DLD1 (cell line): ENCODE measurements at regions not wholly inside any gene's neighbourhood (a gene's known extent, or its start where the extent isn't known, plus 50 kb on each side); places are given as distances from the start of the nearest gene placed in this dataset.
"Not testable (repeated sequence)": the region's sequence is repeated elsewhere in the genome, so short reads cannot be mapped to it uniquely, and the experiment has no call there.

Source experiments
- in situ Hi-C: cut with HindIII; loops from 2 replicates; pipeline ENCODE4 v1.10.0; 2017; ENCODE audit warnings: low sequenced_read_pairs

GRCh38 chr12:131444220-131445164 is 266.4 kb upstream of the SFSWAP start:
- in situ Hi-C loops = no loop called here

- in situ Hi-C loops = no loop called here
Observed at GRCh38 chr12:131445184-131445774, 265.6 kb upstream of the SFSWAP start.

GRCh38 chr12:131445795-131446194 is 265.1 kb upstream of the SFSWAP start:
- in situ Hi-C loops = no loop called here

- in situ Hi-C loops = not testable (repeated sequence)
Observed at GRCh38 chr12:131447636-131448035, 263.3 kb upstream of the SFSWAP start.

- in situ Hi-C loops = no loop called here
Observed at GRCh38 chr12:131448254-131448795, 262.6 kb upstream of the SFSWAP start.

GRCh38 chr12:131449027-131449426 is 261.9 kb upstream of the SFSWAP start:
- in situ Hi-C loops = no loop called here

- in situ Hi-C loops = no loop called here
Observed at GRCh38 chr12:131452444-131452860, 258.4 kb upstream of the SFSWAP start.

GRCh38 chr12:131454418-131455217 is 256.3 kb upstream of the SFSWAP start:
- in situ Hi-C loops = no loop called here

- in situ Hi-C loops = no loop called here
Observed at GRCh38 chr12:131455218-131455506, 255.7 kb upstream of the SFSWAP start.

GRCh38 chr12:131455581-131456110 is 255.2 kb upstream of the SFSWAP start:
- in situ Hi-C loops = no loop called here

GRCh38 chr12:131456301-131457027 is 254.4 kb upstream of the SFSWAP start:
- in situ Hi-C loops = no loop called here

- in situ Hi-C loops = no loop called here
Observed at GRCh38 chr12:131457028-131457310, 253.9 kb upstream of the SFSWAP start.

GRCh38 chr12:131457331-131458047 is 253.4 kb upstream of the SFSWAP start:
- in situ Hi-C loops = no loop called here

GRCh38 chr12:131458048-131458374 is 252.9 kb upstream of the SFSWAP start:
- in situ Hi-C loops = no loop called here

- in situ Hi-C loops = no loop called here
Observed at GRCh38 chr12:131458931-131459772, 251.7 kb upstream of the SFSWAP start.

- in situ Hi-C loops = no loop called here
Observed at GRCh38 chr12:131459773-131460365, 251.0 kb upstream of the SFSWAP start.

GRCh38 chr12:131460520-131460919 is 250.4 kb upstream of the SFSWAP start:
- in situ Hi-C loops = no loop called here

GRCh38 chr12:131461096-131461495 is 249.8 kb upstream of the SFSWAP start:
- in situ Hi-C loops = no loop called here

GRCh38 chr12:131463174-131463573 is 247.7 kb upstream of the SFSWAP start:
- in situ Hi-C loops = no loop called here
